LNCaP clone FGC (cell line): ENCODE measurements at regions not wholly inside any gene's neighbourhood (a gene's known extent, or its start where the extent isn't known, plus 50 kb on each side); places are given as distances from the start of the nearest gene placed in this dataset.
"Not testable (repeated sequence)": the region's sequence is repeated elsewhere in the genome, so short reads cannot be mapped to it uniquely, and the experiment has no call there.

Experiments used
- DNase-seq: peaks from one replicate; pipeline ENCODE4 v3.0.0-alpha.2; 2011; ENCODE audit warnings: low read depth
- H3K4me3 ChIP-seq: 2 replicates; pipeline ENCODE4 v1.5.1; 2011; ENCODE audit warnings: mild to moderate bottlenecking, low read depth, low read length, control low read depth
- TF ChIP-seq, protein P1 (sequence below): IDR thresholded peaks from 2 replicates; pipeline ENCODE4 v1.5.1; 2012; ENCODE audit warnings: mild to moderate bottlenecking; ENCODE audit not compliant: control insufficient read depth, insufficient read depth; ENCODE audit errors: extremely low read depth

DNA sequence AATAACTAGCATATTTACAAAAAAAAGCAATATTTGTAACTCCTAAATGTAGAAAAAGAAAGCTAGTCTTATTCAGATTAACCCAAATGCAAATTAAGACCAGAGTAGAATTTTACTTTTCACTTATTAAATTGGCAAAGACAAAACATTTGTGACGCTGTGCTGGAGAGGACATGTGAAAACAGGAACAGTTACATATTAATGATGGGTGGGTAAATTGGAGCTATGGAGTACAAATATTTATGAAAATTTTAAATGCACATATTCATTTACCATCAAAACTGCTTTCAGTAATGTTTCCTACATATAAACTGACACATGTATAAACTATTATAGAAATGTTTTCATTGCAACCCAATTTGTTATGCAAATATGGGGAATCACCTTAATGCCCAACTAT lies 278.9 kb upstream of the POU1F1 start:
- TF ChIP-seq, protein P1, sequence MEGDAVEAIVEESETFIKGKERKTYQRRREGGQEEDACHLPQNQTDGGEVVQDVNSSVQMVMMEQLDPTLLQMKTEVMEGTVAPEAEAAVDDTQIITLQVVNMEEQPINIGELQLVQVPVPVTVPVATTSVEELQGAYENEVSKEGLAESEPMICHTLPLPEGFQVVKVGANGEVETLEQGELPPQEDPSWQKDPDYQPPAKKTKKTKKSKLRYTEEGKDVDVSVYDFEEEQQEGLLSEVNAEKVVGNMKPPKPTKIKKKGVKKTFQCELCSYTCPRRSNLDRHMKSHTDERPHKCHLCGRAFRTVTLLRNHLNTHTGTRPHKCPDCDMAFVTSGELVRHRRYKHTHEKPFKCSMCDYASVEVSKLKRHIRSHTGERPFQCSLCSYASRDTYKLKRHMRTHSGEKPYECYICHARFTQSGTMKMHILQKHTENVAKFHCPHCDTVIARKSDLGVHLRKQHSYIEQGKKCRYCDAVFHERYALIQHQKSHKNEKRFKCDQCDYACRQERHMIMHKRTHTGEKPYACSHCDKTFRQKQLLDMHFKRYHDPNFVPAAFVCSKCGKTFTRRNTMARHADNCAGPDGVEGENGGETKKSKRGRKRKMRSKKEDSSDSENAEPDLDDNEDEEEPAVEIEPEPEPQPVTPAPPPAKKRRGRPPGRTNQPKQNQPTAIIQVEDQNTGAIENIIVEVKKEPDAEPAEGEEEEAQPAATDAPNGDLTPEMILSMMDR, result no peak
- no peak for DNase-seq
- H3K4me3 ChIP-seq, result no peak overlapping the region

DNA sequence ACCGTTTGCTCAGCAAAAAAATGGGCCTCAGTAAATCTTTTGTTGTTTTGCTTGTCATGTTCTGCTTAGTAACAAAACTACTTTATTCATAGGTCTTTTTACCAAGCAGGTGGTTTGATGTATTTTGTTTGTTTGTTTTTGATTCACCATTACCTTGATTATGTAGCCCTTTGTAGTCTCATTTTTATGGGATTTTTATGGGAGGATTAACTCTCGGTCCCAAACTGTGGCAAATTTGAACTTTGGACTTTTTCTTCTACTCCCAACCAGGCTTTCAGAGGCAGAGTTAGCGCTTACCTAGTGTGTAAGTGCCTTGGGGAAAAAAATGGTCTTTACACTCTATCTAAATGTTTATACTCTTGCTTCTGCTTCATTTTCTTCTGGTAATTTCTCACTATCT lies 276.7 kb upstream of the POU1F1 start:
- H3K4me3 ChIP-seq, result no peak overlapping the region
- DNase-seq, result no peak
- TF ChIP-seq, protein P1, result no peak

DNA sequence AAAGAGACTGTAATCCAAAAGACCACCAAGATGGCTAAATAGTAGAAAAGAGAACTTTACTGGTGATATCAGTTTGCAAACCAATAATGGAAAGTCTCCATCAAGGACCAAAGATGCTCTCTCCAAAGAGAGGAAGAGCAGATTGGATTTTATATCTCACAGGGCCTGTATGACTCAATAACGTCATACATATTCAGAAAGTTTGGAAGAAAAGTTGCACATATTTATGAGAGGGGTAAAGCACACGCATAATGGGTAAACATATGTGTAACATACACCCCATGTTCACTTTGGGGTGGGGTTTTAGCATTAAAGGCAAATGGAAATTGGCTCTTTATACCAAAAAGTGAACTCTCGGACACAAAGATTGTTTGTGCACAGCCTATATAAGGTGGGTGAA lies 274.5 kb upstream of the POU1F1 start:
- no peak overlapping the region for H3K4me3 ChIP-seq
- DNase-seq, result no peak
- TF ChIP-seq, protein P1, result no peak

DNA sequence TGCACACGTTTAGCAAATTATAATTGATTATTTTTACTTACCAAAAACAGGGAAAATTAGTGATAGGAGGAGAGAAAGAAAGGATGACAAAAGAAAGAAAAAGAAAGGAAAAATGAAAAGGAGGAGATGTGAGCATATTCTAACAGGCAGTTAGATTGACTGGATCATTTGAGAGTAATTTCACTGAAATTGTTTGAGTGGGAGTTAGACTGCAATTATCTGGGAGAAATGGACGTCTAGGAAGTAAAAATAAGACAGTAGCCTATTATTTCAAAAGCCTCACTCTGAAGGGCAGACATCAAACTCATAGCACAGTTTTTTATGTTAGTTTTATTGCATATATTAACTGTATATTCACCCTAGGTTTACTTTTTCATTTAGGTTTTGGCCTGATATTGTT lies 272.8 kb upstream of the POU1F1 start:
- no peak overlapping the region for H3K4me3 ChIP-seq
- no peak for DNase-seq
- TF ChIP-seq, protein P1, result no peak

DNA sequence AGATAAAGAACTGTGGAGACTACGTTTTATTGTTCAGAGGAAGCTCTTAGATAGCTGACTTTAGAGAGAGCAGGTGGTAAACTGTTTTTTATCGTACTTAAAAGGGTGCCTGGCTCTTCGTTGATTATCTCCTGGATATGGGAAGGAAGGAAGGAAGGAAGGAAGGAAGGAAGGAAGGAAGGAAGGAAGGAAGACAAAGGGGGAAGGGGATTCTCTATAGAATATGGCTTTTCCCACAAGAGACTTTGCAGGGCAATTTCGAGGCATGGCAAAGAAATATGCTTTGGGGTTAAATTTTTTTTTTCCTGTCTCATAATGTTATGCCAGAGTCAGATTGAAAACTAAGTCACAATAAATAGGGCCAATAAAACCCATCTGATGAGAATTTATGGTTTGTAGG lies 271.9 kb upstream of the POU1F1 start:
- TF ChIP-seq, protein P1, result no peak
- DNase-seq, result no peak
- H3K4me3 ChIP-seq, result no peak overlapping the region

DNA sequence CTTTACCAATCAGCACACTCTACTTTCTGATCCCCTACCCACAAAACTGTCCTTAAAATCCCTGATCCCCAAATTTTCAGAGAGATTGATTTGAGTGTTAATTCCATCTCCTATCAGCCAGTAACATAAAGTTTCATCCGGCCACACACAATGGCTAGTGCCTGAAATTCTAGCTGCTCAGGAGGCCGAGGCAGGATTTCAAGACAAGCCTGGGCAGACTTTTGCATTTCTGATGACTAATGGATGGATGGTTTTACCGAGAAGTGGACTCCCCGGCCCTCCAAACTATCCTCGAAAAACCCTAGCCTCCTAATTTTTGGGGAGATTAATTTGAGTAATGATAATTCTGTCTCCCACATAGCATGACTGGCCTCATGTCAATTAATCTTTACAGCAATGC lies 269.8 kb upstream of the POU1F1 start:
- DNase-seq, result no peak
- no peak overlapping the region for H3K4me3 ChIP-seq
- TF ChIP-seq, protein P1, result no peak

DNA sequence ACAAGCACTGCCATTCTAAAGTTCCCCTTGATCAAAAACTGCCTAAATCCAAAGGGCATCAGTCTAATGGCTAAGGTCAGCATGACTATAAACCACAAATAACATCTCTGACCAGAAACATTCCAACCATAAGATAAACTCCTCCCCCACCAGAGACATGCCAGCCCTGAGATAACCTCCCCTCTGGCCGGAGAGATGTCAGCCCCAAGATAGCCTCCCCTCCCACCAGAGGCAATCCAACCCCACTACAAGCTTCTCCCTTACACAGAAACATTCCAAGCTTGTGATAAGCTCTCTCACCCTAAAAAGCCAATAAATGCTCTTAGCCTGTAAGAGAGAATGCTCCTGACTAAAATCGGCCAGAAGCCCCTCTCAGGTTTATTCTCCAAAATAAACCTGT lies 267.0 kb upstream of the POU1F1 start:
- DNase-seq, H3K4me3 ChIP-seq: not testable (repeated sequence)

DNA sequence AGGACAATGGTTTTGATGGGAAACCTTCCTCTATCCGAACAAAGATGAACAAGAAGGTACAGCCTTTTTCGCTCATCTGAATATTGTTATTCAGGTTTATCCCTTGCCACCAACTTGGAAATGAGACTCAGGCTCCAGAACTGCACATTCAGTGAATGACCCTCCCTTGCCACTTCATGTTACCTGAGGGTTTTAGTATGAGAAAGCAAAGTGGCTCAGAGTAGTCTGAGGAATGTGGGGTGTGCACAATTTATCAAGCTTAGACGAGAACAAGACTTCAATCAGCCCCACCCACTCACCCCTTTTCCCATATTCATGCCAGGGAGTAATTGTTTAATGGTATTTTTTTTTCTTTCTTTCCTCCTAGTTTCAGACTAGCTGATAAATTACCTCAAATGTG lies 265.3 kb upstream of the POU1F1 start:
- DNase-seq, result no peak
- H3K4me3 ChIP-seq, result no peak overlapping the region
- TF ChIP-seq, protein P1, result no peak

DNA sequence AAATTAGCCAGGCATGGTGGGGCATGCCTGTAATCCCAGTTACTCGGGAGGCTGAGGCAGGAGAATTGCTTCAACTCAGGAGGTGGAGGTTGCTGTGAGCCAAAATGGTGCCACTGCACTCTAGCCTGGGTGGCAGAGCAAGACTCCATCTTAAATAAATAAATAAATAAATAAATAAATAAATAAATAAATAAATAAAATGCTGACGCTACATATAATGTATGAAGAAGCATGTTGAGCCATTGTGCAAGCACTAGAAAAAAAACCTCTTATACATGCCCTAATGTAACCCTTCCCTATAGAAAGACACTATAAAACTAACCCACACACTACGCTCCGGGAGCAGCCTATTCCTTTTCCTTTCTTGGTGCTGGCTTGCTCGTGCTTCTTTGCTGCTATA lies 262.3 kb upstream of the POU1F1 start:
- not testable (repeated sequence) for DNase-seq, H3K4me3 ChIP-seq
